DND-41 (cell line): ENCODE measurements at regions not wholly inside any gene's neighbourhood (a gene's known extent, or its start where the extent isn't known, plus 50 kb on each side); places are given as distances from the start of the nearest gene placed in this dataset.

ENCODE experiments used
- ATAC-seq: fragments of 200-7000 bp; cut with Tn5 transposase; 3 replicates; pipeline ENCODE4 v1.9.1; 2021; ENCODE audit warnings: low read depth; ENCODE audit not compliant: insufficient read depth
- DNase-seq: peaks from one replicate; pipeline ENCODE4 v3.0.0-alpha.2; 2020
- H2AFZ ChIP-seq: 2 replicates; pipeline ENCODE4 v1.6.0; 2012; ENCODE audit warnings: low read depth, low read length
- H3K27ac ChIP-seq: 2 replicates; pipeline ENCODE4 v1.5.1; 2012; ENCODE audit warnings: low read length, inconsistent platforms
- H3K27me3 ChIP-seq: fragments of 200-600 bp; sonication (generic); 2 replicates; pipeline ENCODE4 v1.6.0; 2012; ENCODE audit warnings: low read length, mild to moderate bottlenecking, inconsistent platforms; ENCODE audit not compliant: insufficient read depth, poor library complexity
- H3K36me3 ChIP-seq: 2 replicates; pipeline ENCODE4 v1.5.1; 2012; ENCODE audit warnings: low read length, inconsistent platforms; ENCODE audit not compliant: insufficient read depth
- H3K4me1 ChIP-seq: 2 replicates; pipeline ENCODE4 v1.5.1; 2012; ENCODE audit warnings: mild to moderate bottlenecking, low read length; ENCODE audit not compliant: insufficient read depth
- H3K4me2 ChIP-seq: 2 replicates; pipeline ENCODE4 v1.6.0; 2012; ENCODE audit warnings: mild to moderate bottlenecking, moderate library complexity, low read length, inconsistent platforms; ENCODE audit not compliant: insufficient read depth
- H3K4me3 ChIP-seq, 2 experiments: fragments of 200-600 bp in 1 of 2; shearing (Covaris generic) in 1 of 2; 2 replicates each; pipeline ENCODE4 v1.5.1; 2012 to 2016; ENCODE audit warnings: inconsistent platforms in 2 of 2, low read length in 2 of 2, mild to moderate bottlenecking in 2 of 2, low read depth in 1 of 2, moderate library complexity in 1 of 2
- H3K79me2 ChIP-seq: 2 replicates; pipeline ENCODE4 v1.6.0; 2012; ENCODE audit warnings: low read length, inconsistent platforms; ENCODE audit not compliant: insufficient read depth
- H3K9ac ChIP-seq: 2 replicates; pipeline ENCODE4 v1.6.0; 2012; ENCODE audit warnings: low read depth, mild to moderate bottlenecking, inconsistent platforms, low read length, moderate library complexity
- H3K9me3 ChIP-seq: 2 replicates; pipeline ENCODE4 v1.5.1; 2012; ENCODE audit warnings: low read length, moderate library complexity, mild to moderate bottlenecking, inconsistent platforms; ENCODE audit not compliant: insufficient read depth, severe bottlenecking
- H4K20me1 ChIP-seq: 2 replicates; pipeline ENCODE4 v1.6.0; 2012; ENCODE audit warnings: low read length; ENCODE audit not compliant: insufficient read depth
- CTCF ChIP-seq: IDR thresholded peaks from 2 replicates; pipeline ENCODE4 v1.5.1; 2012; ENCODE audit warnings: borderline replicate concordance, low read length, moderate library complexity, mild to moderate bottlenecking; ENCODE audit not compliant: poor library complexity, severe bottlenecking; ENCODE audit errors: extremely low read depth
- EZH2 ChIP-seq: IDR thresholded peaks from 3 replicates; pipeline ENCODE4 v1.6.1; 2012; ENCODE audit warnings: borderline replicate concordance, low read depth, mild to moderate bottlenecking, moderate library complexity, low read length, inconsistent platforms; ENCODE audit not compliant: severe bottlenecking

- no peak overlapping the region for H3K9ac ChIP-seq
- H4K20me1 ChIP-seq, result no peaks in the 10 kb centered on the region
- H3K9me3 ChIP-seq, result no peaks in the 10 kb centered on the region
- ATAC-seq (no peak), DNase-seq (no peak)
- no peak overlapping the region for H3K4me2 ChIP-seq
- no peak overlapping the region for H2AFZ ChIP-seq
- H3K79me2 ChIP-seq, result no peaks in the 10 kb centered on the region
- no peak overlapping the region for H3K4me3 ChIP-seq
- TF ChIP-seq EZH2, result no peak
- no peak for TF ChIP-seq CTCF
- no peaks in the 10 kb centered on the region for H3K4me1 ChIP-seq
- no peaks in the 10 kb centered on the region for H3K36me3 ChIP-seq
- H3K27me3 ChIP-seq, result peaks cover 5% of the 10 kb centered on the region
- H3K27ac ChIP-seq, result no peak overlapping the region
These were observed 85.3 kb upstream of the RALGAPA2 start for GRCh38 chr20:20797521-20798310.

- Histone ChIP-seq H3K4me2 (no peak overlapping the region), H3K27ac (no peak overlapping the region), H3K27me3 (peaks cover 5% of the 10 kb centered on the region), H3K79me2 (no peaks in the 10 kb centered on the region), H3K36me3 (no peaks in the 10 kb centered on the region), H3K9me3 (no peaks in the 10 kb centered on the region), H2AFZ (no peak overlapping the region), H3K9ac (no peak overlapping the region), H4K20me1 (no peaks in the 10 kb centered on the region), H3K4me3 (no peak overlapping the region), H3K4me1 (no peaks in the 10 kb centered on the region)
- ATAC-seq (no peak), DNase-seq (no peak)
- TF ChIP-seq CTCF, result no peak
- TF ChIP-seq EZH2, result no peak
These were observed 84.5 kb upstream of the RALGAPA2 start for GRCh38 chr20:20796766-20797440.

- H3K4me3 ChIP-seq, result no peak overlapping the region
- peaks cover 5% of the 10 kb centered on the region for H3K27me3 ChIP-seq
- no peaks in the 10 kb centered on the region for H3K36me3 ChIP-seq
- H3K9ac ChIP-seq, result no peak overlapping the region
- H3K4me1 ChIP-seq, result no peaks in the 10 kb centered on the region
- H3K4me2 ChIP-seq, result no peak overlapping the region
- H2AFZ ChIP-seq, result no peak overlapping the region
- no peaks in the 10 kb centered on the region for H3K79me2 ChIP-seq
- no peak for DNase-seq
- TF ChIP-seq EZH2 (no peak), CTCF (no peak)
- H4K20me1 ChIP-seq, result no peaks in the 10 kb centered on the region
- no peak for ATAC-seq
- H3K9me3 ChIP-seq, result no peaks in the 10 kb centered on the region
- no peak overlapping the region for H3K27ac ChIP-seq
These were observed 83.3 kb upstream of the RALGAPA2 start for GRCh38 chr20:20795721-20796120.

- Histone ChIP-seq H3K79me2 (no peaks in the 10 kb centered on the region), H3K9ac (no peak overlapping the region), H3K27me3 (peaks cover 5% of the 10 kb centered on the region), H3K4me3 (no peak overlapping the region), H3K9me3 (no peaks in the 10 kb centered on the region), H3K36me3 (no peaks in the 10 kb centered on the region), H4K20me1 (no peaks in the 10 kb centered on the region), H3K4me1 (no peaks in the 10 kb centered on the region), H2AFZ (no peak overlapping the region), H3K27ac (no peak overlapping the region), H3K4me2 (no peak overlapping the region)
- ATAC-seq (no peak), DNase-seq (no peak)
- TF ChIP-seq CTCF, result no peak
- TF ChIP-seq EZH2, result no peak
These were observed 82.7 kb upstream of the RALGAPA2 start for GRCh38 chr20:20795119-20795518.
